Cerebellar nuclear complex (tissue), 1 donor: ENCODE measurements at regions not wholly inside any gene's neighbourhood (a gene's known extent, or its start where the extent isn't known, plus 50 kb on each side); places are given as distances from the start of the nearest gene placed in this dataset.
"Not testable (repeated sequence)": the region's sequence is repeated elsewhere in the genome, so short reads cannot be mapped to it uniquely, and the experiment has no call there.

ENCODE experiments used
- DNase-seq, 2 experiments: peaks; one replicate each; lab custom pipeline; 2025; lab: John Stamatoyannopoulos, UW

DNA sequence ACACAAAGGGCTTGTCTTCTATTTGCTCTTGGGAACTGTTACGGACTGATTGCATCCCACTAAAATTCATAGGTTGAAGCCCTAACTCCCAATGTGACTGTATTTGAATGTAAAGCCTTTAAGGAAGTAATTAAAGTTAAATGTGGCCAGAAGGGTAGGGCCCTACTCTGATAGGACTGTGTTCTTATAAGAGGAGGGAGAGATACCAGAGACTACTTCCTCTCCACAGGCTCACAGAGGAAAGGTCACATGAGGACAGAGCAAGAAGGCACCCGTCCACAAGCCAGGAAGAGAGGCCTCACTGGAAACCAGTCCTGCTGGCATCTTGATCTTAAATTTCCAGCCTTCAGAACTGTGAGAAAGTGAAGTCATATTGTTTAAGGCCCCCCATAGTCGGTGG is 211.9 kb downstream of the CDH26 start:
- DNase-seq: no peak

DNA sequence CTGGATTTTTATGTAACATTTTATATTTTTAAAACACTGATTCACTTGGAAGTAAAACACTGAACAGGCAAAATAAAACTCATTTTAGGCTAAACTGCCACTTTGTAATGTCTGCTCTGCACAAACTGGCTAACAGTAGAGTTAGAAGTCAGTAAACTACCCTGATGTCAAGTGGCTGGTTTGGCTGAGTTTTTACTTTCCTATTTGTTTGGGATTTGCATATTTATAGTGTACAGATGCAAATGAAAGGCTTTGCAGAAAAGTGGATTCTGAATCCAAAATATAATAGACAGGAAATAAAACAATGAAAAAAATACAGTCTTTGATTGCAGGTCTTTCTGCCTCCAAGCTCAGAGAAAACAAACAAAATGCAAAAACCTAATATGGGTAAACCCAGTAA is 213.1 kb downstream of the CDH26 start:
- no peak for DNase-seq

DNA sequence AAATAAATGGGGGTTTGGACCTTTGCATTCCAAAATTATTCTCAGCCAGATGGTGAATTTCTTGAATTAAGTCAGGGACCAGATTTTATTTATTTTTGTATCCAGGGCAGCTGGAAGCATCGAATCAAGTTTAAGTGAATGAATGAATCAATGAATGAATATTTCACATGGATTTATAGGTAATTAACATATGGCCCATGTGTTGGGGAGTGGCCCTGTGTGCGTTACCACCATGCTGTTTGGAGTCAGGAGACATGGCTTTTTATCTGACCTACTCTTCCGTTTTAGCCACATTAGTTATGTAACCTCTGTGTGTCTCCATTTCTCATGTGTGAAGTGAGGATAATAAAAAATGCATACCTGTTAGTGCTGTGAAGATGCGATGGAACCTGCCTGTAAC is 213.5 kb downstream of the CDH26 start:
- DNase-seq: no peak

DNA sequence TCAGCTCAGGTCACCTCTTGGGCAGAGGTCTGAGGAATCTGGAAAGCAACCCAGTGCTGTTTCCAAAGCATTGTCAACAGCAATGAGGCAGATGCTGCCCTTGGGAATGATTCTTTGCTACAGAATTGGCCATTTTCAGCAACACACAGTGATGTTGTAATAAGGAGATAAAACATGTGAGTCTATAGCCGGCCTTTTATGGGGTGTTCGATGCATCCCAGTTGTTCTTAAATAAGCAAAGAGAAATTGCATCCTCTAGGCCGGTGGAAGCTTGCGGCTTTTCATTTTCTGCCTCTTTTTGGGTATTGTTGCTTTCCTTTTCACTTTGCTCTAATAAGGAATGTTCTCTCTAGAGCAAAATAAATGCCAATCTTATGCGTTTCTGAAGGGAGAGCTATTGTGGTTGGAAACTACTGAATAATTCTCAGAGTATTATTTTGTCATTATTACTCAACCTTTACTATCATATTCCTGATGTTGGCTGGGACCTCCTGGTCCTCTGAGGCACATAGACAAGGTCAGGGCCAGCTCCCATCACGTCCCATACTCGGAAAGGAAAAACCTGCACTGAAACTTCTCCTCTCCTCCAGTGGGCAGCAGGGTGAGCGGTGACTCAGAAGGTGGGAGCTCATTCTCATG is 214.2 kb downstream of the CDH26 start:
- no peak for DNase-seq

DNA sequence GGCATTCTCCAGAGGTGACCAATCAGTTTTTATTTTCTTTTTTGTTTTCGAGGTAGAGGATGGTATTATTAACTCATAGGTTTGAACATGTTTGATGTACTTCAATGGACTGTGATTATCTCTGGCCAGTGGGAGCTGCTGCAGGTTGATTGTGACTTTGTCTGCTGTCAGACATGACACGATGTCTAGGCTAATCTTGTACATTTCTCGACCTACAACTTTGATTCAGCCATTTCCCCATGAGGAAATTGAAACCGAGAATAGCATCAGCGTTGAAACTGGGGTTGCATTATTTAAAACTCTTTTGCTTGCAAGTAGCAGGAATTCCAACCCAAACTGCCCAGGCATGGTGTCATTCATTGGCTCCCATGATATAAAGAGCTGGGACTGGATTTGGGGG is 218.9 kb downstream of the CDH26 start:
- no peak for DNase-seq

DNA sequence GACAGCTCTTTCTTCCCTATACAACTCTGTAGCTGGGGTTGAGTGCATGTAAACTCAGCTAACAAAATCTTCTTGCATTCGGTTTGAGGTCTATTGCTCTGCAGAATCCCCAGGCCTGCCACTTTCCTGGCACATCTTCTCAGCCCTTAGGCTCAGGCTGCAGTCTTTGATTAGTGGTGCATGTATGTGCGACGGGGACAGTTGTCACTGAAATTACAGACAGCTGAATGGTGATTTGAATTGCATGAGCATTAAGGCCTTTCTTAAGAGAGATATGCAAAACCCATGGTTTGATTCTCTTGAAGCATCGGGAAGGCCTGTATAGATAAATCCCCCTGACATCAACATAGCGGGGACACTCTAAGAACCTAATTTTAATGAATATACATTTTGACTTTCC is 222.8 kb downstream of the CDH26 start:
- DNase-seq: no peak

DNA sequence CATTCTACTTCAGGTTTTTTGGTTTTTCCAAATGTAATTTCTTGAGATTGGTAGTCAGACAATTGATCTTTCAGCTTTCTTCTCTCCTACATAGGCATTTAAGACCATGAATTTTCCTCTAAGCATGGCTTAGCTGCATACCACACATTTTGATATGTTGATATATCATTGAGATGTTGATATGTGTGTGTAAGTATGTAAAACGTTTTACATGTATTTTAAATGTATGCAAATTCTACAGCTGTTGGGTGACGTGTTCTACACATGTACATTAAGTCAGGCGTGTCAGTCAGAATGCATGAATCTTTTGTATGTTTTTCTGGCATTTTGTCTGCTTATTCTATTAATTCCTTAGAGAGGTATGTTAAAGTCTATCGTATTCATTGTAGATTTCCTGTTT is 228.2 kb downstream of the CDH26 start:
- DNase-seq: no peak

DNA sequence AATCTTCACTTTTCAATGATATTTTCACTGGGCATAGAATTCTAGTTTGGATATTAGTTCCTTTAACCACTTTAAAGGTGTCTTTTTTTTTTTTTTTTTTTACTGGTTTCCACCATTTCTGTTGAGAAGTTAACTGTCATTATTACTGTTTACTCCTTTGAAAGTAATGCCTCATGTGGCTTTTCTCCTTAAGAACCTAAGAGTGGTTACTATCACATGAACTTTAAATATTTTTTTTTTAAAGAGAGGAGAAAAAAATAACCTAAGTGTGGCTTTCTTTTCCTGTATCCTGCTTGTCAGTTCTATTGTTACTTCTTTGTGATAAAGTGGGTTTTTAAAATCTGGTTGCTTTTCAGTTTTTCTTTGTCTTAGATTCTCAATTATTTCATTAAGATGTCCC is 229.5 kb downstream of the CDH26 start:
- no peak for DNase-seq

DNA sequence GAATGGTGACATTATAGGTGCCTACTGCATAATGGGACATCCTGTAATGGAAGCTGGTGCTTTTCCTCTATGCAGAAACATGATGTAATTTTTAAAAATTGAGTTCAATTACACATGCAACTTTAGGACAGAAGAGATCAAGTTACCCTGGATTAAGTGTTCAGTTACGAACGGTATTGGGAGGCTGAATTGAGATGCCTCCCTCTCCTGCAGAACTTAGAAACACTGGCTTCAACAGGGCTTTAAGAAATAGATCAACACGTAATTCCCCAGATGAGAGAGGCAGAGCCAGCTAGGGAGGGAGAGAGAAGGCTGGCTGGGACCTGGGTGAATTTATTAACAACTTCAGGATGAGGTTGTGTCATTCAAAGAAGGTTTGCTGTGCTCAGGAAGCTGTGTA is 232.8 kb downstream of the CDH26 start:
- no peak for DNase-seq

DNA sequence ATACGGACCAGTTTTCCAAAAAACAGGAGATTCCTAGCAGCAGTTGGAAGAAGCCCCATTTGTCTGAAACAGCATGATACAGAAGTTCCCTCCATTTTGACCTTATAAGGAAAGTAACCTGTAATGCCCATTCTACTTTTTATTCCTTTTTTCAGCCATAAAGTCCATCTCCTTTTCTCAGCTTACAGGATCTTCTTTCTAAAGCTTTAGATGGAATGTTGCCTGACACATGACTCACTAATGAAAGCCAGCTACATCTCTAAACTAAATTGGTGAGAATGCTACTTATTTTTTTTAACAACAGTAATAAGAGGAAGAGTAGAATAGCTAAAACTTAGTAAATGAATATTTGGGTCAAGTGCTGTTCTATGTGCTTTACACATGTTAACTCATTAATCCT is 234.1 kb downstream of the CDH26 start:
- DNase-seq: no peak

DNA sequence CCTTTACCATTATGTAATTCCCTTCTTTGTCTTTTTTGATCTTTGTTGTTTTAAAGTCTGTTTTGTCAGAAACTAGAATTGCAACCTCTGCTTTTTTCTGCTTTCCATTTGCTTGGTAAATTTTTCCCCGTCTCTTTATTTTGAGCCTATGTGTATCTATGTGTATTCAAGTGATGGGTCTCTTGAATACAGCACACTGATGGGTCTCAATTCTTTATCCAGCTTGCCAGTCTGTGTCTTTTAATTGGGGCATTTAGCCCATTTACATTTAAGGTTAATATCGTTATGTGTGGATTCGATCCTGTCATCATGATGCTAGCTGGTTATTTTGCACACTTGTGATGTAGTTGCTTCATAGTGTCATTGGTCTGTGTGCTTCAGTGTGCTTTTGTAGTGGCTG is 240.9 kb downstream of the CDH26 start:
- DNase-seq: not testable (repeated sequence)

DNA sequence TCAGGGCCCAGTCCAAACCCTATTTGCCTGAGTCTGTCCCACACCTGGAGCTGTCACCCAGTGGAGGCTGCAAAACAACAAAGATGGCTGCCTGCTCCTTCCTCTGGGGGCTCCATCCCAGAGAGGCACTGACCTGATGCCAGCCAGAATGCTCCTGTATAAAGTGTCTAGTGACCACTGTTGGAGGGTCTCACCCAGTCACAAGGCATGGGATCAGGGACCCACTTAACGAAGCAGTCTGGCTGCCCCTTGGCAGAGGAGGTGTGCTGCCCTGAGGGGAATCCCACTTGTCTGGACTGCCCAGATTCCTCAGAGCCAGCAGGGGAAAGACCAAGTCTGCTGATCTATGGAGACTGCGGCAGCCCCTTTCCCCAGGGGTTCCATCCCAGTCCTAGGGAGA is 241.6 kb downstream of the CDH26 start:
- no peak for DNase-seq

DNA sequence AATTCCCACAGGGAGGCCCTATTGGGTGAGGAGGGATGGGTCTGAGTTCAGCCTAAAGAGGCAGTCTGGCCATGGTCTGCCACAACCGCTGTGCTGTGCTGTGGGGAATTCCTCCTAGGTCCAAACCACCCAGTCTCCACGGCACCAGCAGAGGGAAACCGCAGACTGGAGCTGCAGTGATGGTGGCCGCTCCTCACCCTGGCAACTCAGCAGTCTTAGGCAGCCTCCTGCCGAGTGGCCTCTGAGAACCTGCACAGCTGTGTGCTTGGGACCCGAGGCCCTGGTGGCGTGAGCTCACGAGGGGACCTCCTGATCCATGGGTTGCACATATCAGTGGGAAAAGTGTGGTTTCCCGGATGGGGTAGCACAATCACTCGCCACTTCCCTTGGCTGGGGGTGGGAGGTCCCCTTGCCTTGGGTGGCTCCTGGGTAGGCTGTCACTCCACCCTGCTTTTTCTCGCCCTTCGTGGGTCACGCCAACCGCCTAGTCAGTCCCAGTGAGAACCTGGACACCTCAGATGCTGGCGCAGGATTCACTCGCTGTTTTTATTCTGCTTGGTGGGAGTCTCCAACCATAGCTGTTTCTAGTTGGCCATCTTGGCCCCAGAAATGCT is 242.2 kb downstream of the CDH26 start:
- DNase-seq: no peak

DNA sequence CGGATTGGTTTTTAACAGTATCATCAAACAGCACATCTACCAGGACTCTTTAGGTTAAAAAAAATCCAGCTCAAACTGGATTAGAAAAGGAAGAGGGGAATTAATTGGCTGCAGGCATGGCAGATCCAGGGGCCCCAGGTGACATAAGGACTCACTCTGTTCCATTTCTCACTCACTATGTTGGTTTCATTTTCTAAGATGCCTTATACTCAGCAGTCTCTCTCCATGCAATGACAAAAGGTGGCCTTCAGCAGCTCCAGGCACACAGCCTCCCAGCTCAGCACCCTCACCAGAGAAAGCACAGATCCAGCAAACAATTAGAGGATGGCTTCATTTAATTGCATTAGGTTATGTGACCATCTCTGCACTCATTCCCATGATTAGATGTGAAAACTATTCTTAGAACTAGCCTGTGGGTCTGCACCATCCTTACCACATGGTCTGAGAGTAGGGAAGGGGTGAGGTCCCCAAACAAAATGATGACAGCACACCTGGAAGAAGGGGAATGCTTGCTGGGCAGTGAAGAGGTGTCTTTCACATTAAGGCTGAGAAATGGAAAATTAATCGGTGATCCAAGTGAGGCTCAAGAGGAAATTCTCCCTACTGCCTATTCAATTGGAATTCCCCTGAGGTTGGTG is 243.1 kb downstream of the CDH26 start:
- DNase-seq: no peak

DNA sequence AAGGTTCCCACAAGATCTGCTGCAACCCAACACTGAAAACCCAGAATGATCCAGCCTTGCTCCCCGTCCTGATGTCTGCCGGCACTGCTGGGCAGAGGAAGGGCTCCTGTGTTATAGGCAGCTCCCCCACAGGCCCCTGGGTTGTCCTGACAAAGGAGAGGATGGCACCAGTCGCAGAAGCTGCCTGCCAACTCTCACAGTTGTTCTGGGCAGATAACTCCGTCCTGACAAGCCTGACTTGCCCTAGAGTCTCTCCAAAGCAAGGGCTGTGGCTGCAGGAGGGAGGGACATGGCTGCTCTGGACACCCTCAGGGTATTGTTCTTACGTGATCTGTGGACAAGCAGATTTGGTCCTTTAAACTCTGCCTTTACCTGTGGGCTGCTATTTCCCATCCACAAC is 243.8 kb downstream of the CDH26 start:
- DNase-seq: no peak

DNA sequence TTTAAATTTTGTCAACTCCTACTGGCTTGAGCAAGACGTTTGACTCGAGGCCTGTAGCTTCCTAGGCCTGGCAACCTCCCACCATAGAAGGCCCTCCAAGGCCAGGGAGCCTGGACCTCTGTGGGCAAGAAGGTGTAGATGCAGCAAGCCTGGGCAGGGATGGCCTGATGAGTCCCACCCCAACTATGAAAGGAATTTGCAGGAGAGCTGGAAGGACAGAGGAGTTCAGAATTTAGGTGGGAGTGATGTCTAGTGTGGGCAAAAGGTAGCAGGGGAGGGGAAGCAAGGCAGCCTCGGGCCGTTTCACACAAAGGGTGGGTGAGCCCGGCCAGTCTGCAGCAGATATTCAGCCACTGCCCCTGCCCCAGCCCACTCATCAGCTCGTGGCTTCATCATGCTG is 245.2 kb downstream of the CDH26 start:
- no peak for DNase-seq

DNA sequence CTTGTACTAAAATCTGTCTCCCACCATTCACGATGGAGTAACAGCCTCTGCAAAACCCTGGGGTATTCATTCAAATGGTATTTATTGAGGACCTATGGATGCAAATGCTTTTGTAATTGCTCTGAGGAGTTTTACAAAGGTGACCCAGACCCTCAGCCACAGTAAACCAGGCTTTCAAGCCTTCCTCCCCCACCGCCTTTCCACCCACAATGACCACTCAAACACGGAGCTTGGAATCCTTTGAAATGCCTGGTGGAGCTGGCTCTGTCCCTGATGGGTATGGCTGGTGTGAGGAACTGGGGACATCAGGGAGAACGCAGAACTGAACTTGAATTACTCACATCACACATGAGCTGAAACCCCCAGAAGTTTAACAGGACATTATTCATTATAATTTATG is 246.4 kb downstream of the CDH26 start:
- DNase-seq: no peak

DNA sequence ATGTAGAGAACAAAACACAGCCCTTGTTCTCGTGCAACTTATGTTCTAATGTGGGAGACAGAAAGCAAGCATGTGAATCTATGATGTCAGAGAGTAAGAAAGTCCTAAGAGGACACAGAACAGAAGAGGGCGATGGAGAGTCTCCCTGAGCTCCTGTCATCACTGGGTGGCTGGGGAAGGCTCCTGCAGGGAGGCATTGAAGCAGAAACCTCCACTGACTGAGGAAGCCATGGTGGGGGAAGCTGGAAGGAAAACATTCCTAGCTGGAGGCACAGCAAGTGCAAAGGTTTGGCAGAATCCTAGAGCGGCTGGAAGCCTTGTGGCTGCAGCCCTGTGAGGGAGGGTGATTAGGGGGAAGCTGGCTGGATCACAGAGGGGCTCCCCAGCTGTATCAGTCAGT is 248.0 kb downstream of the CDH26 start:
- DNase-seq: no peak

DNA sequence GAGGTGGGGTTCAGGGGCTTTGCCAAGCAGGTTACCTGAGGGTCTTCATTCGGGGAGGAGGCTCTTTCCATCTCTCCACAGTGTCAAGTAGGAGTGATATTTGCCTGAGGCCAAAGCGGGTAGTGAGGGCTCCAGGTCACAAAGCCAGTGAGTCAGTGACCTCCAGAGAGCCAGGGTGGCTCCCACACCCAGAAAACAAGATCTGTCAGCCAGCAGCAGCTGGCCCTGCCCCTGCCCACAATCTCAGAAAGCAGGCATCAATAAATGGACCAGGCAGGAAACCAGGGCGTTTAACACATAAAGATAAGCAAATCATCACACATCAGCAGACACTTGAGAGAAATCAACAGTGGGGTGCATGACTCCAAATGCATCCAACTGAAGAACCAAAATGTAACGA is 250.8 kb downstream of the CDH26 start:
- DNase-seq: no peak

DNA sequence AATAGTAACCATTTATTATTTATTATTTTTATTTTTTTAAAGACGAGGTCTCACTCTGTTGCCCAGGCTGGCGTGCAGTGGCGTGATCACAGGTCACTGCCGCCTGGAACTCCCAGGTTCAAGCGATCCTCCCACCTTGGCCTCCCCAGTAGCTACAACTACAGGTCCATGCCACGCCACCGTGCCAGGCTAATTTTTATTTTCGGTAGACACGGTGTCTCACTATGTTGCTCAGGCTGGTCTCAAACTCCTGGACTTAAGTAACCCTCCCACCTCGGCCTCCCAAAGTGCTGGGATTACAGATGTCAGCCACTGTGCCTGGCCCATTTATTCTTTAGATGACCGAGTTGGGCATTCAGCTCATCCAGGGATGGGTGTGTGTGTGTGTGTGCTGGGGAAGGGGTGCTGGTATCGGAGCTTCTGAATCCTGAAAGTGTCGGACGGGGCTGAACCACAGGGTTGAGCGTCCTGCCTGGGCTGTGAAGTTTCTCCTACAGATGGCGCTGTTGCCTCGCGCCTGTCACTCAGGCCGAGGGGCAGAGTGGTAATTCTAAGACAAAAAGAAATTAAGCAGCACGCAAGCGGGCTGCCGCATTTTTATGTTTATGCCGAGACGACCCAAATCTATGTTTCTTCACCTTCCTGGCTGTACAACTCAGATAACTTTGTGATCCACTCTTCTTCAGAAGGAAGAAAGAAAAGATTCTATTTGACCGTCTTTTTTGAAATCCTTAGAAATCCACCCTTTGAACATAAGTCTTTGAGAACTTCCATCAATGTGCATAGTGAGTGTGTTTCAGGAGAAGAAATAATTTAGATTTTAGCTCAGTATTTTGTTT is 252.8 kb downstream of the CDH26 start:
- DNase-seq: no peak

DNA sequence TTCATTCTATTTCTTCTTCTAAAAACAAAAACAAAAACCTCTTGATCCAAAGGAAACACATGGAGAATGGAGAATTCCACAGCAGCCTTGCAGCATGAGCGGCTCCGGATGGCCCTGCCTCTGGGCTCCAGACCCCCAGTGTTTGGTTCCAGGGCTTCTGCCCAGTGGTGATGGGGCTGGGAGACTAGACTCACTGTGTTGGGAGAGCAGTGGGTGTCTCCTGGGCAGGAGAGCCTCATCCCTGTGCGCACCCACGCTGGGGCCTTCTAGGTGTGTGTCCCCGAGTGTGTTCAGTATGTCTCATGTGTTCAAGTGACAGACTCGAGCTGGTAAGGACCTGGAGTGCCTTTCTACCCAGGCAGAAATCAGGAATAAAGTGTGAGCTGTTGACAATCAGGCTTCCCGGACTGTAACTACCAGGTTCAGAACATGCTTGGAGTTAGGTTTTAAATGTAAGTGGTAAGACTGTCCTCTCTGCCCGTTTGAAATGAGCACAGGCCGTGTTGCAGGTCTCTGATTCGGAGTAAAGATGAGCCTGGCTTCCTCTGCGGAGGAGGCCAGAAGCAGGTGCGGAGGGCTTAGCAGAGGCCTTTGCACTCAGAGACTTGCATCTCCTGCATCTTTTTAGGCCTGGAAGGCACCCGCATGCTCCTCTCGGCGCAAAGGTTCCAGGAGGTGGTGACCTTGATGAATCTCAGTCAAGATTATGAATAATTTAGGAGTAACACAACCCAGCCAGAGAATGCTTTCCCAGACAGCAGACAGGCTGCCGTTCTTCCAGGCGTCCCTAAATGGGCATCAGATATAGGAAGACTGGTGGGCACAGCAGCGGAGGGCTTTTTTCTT is 253.6 kb downstream of the CDH26 start:
- no peak for DNase-seq

DNA sequence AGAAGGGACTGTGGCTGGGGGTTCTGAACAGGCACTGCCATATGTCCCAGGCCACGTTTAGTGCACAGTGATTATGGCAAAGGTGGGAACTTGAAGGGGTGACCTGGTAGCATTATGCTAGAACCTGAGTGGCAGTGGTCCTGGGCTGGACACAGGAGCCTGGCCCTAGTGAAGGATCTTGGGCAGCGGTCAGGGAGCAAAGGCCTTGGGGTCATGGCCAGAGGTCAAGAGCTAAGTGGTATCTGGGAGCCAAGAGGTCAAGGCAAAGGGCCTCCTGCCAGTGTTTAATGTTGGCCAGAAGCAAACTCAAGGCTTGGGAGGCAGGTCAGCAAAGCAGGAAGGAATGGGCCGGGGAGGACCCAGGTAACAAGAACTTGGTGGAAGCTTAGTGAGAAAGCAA is 254.5 kb downstream of the CDH26 start:
- no peak for DNase-seq
